ENCODE measurements at regions not wholly inside any gene's neighbourhood (a gene's known extent, or its start where the extent isn't known, plus 50 kb on each side); places are given as distances from the start of the nearest gene placed in this dataset.

DNA sequence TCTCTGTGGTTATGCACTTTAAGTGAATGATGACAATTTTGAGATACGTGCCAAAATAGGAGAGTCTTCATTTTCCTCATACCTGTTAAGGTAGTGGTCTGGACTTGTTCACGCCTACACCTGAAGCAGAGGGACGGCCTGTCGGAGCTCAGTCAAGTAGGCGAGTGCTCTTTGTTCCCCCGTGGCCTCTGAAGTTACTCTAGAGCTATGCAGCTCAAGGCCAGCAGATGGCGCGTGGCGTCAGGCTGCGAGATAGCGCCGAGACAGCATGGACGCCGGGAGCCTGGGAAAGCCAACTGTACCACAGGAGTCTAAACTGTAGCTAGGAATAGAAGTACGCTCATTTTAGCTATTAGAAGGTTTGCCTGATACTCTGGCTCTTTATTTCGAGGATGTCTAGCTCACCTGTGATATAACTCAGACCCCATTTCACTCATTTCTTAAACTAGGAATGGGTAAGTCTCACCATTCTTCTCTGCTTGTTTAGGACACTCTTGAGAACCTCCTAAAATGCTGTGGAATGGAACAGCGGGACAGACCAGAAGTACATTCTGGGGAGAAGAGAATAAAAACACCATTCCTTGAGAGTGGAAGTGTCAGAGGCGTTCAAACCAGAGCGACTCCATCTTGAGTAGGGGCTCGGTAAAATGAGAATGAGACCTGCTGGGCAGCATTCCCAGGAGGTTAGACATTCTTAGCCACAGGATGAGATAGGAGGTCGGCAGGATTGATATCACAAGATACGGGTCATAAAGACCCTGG lies 267.4 kb upstream of the HMGA2 start:
- DNase-seq, result peak; percentile 63

DNA sequence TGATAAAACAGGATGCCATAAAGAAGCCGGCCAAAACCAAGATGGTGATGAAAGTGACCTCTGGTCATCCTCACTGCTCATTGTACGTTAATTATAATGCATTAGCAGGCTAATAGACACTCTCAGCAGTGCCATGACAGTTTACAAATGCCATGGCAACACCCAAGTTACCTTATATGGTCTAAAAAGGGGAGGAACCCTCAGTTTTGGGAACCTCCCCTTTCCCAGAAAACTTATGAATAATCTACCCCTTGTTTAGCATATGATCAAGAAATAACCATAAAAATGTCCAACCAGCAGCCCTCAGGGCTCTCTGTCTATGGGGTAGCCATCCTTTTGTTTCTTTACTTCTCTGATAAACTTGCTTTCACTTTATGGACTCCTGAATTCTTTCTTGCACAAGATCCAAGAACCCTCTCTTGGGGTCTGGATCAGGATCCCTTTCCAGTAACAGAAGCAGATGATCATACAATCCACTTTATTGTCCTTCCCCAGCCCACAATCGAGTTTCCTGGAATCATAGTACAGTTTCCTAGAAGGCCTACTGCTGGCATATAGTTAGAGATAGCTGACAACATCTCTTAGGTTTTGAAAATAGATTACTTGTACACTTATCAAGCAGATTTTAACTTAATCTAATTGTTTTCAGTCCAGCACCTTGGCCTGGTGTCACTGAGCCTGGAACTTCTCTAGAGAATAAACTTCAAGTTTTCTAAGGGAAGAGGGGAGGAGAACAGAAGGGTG lies 266.7 kb upstream of the HMGA2 start:
- no peak for DNase-seq

DNA sequence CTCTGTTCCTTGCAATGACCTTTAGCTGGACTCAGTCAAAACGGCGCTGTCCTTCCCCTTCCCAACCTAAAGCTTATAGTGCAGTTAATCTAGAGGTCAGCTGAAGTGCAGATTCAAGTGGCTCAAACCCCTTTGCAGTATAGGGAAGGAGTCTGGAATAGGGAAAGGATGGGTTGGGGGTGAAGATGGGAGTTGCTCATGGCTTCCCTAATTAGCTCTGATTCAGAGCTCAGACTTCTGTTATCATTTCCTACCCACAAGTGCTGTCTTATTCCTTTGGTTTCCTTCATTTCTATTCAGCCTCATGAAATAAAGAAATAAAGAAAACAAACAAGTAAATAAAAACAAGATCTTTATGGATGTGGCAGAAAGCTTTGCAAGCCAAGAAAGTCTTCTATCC lies 264.0 kb upstream of the HMGA2 start:
- no peak for DNase-seq

DNA sequence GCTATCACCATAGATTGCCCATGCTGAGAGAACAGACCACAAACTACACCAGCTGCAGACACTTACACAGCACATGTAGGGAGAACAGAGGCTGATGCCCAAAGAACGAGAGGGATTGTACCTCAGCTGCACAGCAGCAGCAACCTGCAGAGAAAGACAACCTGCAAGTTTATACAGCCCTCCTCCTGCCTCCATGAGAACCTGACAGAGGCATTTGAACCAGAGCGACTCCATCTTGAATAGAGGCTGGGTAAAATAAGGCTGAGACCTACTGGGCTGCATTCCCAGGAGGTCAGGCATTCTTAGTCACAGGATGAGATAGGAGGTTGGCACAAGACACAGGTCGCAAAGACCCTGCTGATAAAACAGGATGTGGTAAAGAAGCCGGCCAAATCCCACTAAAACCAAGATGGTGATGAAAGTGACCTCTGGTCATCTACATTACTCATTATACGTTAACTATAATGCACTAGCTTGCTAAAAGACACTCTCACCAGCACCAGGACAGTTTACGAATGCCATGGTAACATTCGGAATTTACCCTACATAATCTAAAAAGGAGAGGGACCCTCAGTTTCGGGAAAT lies 262.4 kb upstream of the HMGA2 start:
- DNase-seq, result no peak

DNA sequence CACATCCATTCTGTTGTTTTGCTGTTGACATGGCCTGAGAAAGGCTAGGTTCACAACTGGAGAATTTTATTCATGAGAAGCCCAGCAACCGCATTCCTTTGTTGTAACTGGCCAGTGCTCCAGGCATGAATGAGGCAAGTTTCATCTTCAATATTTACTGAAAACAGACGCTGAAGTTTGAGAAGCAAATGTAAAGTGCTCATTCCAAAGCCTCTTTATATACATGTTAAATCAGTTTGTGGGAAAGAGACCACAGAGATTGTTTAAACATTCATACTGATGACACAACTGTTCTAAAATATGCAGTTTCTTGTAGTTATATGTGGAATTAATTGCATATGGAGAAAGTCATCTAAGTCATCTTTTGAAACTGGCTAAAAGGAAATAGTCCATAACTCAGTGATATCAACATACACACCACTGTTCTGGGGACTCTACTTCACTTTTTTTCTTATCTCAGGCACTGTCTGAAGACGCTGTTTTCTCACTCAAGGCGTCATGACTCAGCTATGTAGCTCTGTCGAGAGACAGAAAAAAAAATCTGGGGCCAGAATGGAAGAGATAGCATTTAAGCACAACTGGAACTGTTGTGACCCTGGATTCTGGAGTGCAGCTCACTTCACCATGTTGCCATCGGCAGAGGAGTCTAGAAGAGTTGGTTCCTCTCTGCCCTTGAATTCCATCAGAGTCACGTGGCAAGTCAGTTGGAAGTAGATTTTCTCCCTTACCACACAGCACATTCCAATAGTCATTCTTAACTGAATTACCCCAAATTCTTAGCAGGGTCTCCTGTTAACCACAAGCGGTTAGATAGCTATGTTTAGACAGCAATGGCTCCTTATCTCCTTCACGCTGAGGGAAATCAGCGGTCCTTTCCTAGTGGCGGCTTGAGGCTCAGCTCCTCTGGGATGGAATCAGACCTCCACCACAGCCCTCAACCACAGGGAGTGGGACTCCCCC lies 258.4 kb upstream of the HMGA2 start:
- DNase-seq, result no peak

DNA sequence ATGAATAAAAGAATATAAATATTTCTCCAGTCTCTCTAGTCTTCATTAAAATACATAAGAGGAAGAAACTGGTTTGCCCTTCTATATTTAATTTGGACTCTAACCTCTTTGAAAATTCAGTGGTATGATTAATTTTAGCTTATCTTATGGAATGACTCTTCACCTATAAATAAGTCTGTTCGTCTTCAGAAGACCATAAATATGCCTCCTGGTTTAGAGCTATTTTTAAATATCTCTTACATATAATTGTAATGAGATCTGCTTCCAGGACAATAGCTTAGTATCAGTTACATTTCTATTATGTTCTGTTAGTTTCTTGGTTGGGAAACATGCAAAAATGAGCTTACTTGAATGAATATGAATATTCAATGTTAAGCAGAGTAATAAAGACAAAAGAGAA lies 257.5 kb upstream of the HMGA2 start:
- no peak for DNase-seq

DNA sequence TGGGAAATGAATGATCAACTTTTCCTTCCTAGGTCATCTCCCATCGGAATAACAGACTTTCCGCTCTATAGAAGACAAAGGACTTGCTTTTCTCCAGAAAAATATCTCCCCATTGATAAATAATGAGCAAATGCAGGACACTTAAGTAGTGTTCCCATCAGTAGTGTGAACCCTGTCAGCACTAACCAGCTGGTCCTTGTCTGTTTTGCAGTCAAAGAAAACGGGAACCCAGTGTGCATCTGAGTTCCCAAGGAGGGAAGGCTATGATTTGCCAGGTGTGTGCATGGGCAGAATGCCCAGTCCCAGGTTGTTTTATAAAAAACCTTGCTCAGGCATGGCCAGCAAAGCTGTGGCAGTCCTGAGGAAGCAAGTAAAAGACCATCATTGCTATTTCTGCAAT lies 256.5 kb upstream of the HMGA2 start:
- DNase-seq, result no peak

DNA sequence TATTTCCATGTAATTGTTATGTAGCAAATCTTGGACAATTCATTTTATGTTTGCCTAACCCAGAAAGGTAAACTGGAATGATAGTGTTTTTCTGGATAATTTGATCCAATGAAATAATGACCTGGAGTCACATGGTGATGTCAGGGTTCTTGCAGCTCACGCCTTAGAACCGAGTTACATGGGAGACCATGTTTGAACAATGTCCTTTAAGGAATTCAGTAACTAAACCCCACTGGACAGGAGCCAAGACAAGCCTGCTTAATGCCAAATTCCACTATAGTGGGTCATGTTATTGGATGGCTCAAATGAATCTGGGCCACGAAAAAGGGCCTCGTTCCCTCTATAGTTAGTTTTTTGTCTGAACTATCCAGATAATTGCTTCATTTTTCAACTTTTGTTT lies 255.8 kb upstream of the HMGA2 start:
- DNase-seq, result no peak

DNA sequence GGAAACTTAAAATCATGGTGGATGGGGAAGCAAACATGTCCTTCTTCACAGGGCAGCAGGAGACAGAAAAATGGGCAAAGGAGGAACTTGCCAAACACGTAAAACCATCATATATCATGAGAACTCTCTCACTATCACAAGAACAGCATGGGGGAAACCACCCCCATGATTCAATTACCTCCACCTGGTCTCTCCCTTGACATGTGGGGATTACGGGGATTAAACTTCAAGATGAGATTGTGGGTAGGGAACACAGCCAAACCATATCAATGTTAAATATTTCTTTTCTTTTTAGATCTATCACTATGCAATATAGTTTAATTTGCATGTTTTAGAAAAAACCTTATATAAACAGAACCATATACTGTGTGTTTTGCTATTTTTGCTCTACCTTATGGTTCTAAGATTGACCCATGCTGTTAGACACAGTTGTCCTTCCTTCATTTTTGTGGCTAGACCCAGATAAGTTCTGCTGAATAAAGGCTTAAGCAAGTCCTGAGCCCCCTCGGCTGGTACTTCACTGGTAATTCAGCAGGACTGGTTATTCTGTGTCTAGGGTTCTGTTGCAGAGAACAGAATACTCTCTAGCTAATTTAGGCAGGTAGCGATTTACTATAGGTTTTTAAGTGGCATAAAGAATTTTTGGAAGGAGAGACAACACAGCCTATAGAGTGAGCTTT lies 253.7 kb upstream of the HMGA2 start:
- no peak for DNase-seq

DNA sequence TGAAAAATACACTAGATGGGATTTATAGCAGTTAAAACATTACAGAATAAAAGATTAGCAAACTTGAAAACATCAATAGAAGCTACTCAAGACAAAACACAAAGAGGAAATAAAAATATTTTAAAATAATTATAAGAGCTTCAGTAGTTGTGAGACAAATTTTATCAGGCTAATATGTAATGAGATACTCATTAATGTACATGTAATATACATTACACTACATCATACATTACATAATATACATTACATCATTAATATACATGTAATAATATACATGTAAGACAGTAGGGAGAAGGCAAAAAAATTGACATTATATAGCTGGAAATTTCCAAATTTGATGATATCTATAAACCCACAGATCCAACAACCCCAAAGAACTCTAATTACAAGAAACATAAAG lies 249.4 kb upstream of the HMGA2 start:
- no peak for DNase-seq

DNA sequence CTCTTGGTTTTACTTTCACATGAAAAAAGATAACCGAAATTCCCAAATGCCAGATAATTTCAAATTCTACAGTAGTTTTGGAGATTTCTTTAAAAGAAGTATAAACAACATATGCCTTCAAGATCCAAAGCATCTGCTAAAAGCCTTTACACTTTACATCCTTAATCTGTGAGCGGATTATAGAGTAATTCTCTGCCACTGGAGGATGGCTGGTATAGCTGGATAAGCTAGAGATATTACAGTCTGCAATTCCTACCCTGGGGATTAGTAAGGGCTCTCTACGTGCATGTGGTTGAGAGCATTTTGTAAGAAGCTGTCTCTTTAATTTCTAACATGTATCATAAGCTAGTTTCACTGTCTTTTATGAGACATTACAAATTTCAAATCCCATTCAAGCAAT lies 240.3 kb upstream of the HMGA2 start:
- DNase-seq, result no peak

DNA sequence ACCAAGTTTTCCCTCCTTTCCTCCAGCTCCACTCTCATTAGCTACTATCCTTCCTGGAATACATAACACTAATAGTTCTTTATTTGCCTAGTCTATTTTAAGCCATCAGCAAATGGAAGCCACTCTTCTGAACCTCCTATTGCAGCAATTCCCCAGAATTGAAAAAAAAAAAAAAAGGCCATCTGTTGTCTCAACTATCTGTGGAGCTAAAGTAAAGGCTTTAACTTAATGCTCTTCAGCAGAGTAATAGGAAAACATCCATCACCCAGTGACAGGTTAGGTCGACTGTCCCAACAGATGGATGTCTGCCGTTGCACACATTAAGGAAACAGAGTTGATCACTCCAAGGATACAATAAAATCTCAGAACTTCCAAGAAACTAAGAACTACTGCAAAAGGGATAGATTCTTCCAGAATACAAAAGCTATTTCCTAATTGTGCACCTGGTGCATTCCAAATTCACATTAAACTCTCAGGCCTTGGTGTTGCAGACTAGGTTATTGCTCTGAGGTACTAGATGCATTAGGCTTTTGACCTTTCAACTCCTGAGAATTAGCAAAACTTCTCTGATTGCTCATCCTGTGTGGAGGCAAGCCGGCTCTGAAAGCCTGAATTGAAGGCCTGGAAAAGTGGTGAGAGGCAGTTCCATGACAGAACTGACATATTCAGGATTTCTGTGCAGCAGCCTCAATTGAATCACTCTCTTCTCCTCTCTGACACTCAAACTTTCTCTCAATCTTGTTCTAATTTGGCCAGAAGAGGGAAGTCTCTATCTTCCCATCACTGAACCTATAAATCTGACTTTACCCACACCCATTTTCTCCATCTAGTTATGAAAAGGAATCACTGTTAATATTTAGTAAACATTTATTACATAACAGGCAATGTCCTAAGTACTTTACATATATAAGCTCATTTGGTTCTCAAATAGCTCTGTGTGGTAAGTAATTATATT lies 238.4 kb upstream of the HMGA2 start:
- no peak for DNase-seq

DNA sequence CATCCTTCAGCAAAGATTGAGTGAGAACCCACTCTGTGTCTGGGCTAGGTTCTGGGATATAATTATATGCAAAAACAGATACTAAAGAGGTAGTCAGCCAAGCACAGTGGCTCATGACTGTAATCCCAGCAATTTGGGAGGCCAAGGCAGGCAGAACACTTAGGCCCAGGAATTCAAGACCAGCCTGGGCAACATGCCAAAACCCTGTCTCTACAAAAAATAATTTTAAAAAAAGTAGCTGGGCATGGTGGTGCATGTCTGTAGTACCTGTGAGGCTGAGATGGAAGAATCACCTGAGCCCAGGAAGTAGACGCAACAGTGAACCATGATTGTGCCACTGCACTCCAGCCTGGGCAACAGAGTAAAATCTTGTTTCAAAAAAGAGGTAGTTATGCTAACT lies 237.5 kb upstream of the HMGA2 start:
- DNase-seq, result no peak

DNA sequence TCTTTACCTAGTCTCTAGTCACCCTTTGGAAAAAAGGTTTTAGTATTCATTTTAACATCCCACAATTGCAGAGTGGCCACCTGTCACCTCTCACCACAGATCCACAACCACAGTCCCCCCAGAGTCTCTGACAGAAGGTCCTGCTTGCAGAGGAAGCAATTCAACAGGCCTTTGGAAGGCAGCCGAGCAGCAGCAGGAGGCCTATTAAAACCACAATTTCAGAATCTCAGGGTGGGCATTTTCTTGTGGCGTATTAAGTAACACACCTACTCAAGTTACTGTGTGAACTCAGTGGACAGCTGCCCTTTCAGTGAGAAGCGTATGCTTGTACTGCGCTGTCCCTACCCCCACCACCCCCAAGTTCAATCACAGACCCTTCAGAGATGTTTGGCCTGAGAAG lies 234.0 kb upstream of the HMGA2 start:
- no peak for DNase-seq

DNA sequence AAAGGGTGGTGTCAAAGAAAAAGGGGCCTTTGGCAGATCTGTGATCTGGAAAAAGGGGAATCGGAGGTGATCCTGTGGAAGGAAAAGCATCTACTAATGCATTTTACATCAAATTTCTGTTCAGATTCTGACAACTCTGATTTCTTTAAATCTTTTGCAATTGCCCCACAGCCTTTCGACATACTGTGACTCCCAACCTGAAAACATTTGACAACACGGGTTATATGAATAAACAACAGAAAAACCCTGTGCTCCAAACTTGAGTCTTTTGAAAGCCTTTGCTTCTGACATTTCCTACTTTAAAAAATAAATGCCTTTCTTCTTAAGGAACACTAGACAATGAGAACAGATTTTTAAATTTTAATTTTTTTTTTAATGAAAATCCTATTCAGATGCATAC lies 231.9 kb upstream of the HMGA2 start:
- no peak for DNase-seq

DNA sequence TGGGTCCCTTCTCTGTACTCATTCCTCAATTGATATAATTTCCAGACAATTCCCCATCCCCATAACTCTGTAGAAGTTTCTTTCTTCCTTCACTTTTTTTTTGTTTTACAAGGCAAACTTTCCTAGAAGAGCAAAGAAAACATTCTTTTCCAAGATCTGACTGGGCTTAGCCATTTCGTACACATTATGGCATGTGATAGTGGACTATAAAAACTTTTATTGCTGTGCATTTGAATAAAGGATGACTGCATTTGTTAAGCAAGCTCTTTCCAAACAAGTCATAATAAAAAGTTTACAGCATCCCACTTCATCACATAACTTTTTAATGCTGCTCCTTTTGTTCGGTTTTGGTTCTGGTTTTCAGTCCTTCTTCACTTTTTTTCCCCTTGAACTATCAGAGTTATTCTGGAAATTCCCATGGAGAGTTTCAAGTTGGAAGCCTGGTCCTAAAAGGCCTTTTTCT lies 231.0 kb upstream of the HMGA2 start:
- DNase-seq, result no peak

DNA sequence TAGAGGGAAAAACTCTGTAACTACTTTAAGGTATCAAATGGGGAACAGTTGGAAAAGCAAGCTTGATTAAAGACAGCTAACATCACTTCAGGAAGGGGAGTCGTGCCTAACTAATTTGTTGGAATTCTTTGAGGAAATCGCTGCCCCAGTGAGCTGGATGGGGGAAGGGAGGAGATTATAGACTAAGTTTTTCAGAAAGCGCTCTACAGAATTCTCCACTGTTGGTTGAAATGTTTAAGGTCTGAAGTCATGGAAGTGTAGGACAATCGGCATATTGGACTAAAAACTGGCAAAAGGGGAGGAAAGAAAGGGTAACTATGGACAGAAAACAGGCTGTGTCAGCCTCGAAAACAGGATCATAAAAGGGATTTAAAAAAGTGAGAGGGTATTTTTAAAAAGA lies 229.9 kb upstream of the HMGA2 start:
- no peak for DNase-seq

DNA sequence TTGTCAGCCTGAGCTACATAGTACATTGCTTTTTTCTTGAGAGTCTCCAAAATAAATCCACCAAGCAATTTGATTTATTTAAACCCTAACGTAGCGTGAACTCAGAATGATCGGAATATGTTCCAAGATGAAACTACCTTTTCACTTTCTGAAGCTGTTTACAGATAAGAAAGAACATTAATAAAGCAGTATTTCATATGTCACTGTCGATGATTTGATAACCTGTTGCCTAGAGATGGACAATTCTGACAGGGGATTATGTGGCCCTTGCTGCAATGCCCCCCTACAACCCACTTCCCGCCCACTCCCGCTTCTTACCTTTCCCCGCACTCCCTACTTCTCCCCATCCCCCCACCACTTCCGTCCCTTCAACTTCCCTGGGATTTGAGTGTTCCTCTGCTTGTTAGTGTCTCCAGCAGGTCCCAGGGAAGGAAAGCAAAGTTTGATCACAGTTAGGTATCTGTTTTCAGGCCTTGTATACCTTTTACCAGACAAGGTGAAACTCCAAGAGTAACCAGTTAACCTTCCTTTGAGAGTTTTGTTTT lies 229.2 kb upstream of the HMGA2 start:
- no peak for DNase-seq

DNA sequence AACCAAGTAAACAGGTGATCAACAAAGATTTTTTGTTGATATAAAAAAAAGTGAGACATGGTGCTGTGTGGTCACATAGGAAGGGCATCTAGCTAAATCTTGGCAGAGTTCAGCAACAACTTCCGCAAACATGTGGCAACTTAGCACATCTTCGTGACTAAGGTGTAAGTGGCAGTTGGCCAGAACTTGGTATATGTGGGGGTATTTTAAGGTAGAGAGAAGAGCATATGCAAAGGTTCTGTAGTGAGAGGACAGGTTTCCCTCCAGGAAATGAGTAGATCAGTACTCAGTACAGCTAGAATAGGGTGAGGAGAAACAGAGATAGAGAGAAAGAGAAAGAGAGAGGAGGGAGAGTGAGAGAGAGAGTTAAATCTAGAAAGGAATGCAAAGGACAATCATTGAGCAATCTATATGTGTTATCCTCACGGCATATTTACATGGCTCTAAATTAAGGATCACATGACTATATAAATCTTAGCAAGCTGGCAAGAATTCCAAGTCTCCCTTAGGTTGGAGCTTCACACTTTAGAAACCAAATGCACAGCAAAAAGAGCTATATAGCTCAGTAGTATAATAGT lies 227.7 kb upstream of the HMGA2 start:
- no peak for DNase-seq

DNA sequence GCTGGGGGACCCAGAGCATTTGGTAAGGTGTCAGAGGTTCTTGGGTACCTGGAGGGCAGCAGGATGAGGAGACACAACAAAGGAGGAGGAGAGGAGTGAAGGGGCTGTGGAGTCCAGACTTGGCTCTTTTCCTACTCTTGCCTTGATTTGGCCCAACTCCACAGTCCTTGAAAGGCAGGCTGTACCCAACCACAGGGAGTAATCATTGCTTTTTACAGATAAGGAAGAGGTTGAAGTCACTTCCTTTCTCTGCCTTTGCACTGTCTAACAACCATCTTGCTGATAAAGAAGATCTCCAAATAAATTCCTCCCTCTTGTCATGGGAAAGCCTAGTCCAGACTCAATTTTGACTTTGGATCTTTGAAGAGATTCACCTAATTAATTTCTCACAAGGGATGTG lies 226.8 kb upstream of the HMGA2 start:
- DNase-seq, result no peak

DNA sequence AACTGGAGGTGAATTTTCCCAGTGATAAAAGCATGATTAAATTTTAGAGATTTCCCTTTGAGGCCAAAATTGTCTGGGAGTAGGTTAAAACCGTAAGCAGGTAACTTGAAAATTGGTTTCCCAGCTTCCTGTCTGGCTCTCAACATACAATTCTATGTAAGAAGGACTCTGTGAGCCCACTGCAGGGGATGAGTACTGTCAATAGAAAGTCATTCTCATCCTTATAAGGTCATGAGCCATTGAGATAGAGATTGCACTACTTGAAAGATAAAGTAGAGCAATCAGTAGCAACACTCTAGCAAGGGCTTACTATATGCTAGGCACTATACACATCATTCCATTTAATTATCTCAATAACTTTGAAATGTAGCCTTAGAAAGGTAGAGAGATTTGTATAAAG lies 225.6 kb upstream of the HMGA2 start:
- no peak for DNase-seq

Measured in stimulated activated CD4-positive, alpha-beta T cell treated with anti-CD3 and anti-CD28 coated beads, Interleukin-1b, Interleukin-23, amount 100 ng/mL, for 48 hours (primary cell).